ENCODE measurements at regions not wholly inside any gene's neighbourhood (a gene's known extent, or its start where the extent isn't known, plus 50 kb on each side); places are given as distances from the start of the nearest gene placed in this dataset.
"Not testable (repeated sequence)": the region's sequence is repeated elsewhere in the genome, so short reads cannot be mapped to it uniquely, and the experiment has no call there.

DNA sequence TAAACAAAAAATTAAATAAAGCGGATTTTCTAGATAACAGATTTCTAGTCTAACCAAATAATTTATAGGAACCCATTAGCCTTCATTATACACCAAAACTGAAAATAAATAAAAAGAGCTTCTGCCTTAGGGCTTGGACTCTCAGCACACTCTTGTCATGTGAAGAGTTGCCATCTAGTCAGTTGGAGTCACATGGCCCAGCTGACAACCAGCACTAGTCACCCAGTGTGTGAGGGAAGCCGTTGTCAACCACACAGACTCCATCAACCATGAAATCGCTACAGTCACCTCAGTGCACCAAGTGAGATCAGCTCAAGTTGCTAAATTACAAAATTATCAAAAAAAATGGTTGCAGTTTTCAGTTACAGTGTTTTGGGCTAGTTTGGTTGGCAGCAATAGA lies 470.0 kb downstream of the GASK1B start:
- intact Hi-C loops (cut with DNase I) = no loop called here
- DNase-seq = no peak

DNA sequence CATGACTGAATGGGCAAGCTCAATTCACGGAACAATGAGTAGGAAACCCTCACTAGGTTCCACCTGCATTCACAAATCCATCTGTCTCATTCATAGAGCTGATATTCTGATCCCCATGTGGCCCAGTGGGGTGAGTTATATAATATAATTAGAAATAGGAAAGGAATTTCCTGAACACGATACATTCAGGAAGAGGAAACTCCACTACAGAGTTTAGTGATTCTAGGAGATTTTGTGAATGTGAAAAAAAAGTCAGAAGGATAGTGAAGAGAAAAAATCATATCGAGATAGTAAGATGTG lies 471.2 kb downstream of the GASK1B start:
- no peak for DNase-seq
- intact Hi-C loops (cut with DNase I) = no loop called here

DNA sequence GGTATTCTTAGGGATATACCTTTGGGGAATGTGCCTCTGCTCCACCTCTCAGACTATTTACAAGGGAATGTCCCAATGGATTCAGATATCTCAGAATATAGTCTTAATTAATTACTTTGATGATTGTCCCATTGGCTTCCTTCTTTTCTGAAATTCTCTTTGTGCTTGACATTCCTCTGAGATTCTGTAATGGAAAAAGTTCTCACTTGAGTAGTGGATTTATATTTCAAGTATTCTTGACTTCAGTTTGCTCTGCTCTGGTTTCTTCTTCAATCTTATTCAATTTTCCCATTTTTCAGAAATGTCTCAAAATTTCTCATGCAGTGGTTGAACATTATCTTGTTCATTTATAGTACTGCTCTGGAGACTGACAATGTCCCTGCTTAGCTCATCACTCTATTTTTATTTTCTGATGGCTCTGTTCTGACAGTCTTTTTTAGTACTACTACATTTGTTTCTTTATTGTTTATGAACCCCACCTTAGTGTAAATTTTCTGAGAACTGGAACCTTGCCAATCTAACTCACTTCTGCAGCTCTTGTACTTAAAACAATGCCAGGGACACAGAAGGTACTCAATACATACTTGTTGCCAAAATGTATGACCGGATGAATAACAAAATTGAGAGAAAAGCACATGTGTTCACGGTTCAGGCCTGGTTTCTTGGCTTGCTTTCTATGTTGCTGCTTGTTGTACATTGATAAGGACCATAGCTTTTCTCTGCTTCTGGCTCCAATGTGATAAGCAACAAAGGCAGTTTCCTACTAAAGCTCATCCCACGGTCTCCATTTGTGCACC lies 471.7 kb downstream of the GASK1B start:
- intact Hi-C loops (cut with DNase I) = no loop called here
- no peak for DNase-seq

DNA sequence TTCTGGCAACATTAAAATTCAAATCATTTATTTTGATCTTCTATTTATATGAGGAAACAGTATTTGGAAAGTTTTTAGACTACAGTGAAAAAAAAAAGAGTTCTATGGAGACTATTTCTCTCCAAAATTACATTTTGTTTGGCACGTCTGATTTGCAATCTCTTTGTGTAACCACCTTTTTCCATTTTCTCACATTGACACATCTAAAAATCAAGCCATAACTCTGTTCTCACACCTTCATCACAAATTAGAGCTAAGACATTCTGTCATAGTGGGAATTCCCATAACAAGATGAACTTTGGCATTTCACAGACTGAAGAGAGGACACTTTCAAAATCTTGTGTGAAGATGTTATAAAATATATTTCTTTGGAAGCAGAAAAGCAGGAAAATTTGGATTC lies 468.9 kb downstream of the GRIA2 start:
- no peak for DNase-seq
- intact Hi-C loops (cut with DNase I) = no loop called here

DNA sequence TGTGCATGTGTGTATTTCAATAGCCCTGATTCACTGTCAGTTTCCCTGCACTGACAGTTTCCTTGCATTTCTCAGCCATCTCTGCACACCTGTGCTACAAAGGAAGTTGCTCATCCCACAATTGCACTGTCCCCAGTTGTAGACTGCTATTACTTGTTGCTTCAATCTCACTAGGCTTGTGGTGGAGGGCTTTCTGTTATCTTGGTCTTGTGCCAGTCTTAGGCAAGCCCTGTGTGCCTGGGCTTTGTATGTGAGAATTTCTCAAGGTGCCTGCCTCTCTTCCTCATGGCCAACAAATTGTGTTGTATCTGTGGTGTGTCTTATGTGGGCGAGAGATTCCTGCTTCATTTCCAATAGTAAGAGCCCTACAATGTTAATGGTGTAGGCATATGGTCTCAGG lies 467.4 kb downstream of the GRIA2 start:
- intact Hi-C loops (cut with DNase I) = no loop called here
- no peak for DNase-seq

DNA sequence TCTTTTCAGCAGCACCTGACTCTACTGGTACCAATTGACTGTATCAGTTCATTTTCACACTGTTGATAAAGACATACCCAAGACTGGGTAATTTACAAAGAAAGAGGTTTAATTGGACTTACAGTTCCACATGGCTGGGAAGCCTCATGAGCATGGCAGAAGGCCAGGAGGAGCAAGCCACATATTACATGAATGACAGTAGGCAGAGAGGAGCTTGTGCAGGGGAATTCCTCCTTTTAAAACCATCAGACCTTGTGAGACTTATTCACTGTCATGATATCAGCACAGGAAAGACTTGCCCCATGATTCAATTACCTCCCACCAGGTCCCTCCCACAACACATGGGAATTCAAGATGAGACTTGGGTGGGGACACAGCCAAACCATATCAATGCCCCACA lies 458.8 kb downstream of the GRIA2 start:
- intact Hi-C loops (cut with DNase I); DNase-seq: not testable (repeated sequence)

DNA sequence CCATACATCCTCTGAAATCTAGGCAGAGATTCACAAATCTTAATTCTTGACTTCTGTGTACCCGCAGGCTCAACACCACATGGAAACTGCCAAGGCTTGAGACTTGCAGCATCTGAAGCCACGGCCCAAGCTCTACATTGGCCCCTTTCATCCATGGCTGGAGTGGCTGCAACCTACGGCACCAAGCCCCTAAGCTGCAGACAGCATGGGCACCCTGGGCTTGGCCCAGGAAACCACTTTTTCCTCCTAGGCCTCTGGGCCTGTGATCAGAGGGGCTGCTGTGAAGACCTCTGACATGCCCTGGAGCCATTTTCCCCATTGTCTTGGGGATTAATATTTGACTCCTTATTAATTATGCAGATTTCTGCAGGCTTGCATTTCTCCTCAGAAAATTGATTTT lies 457.9 kb downstream of the GRIA2 start:
- intact Hi-C loops (cut with DNase I) = no loop called here
- peak in 1 of 10 donors; percentile 74 for DNase-seq

DNA sequence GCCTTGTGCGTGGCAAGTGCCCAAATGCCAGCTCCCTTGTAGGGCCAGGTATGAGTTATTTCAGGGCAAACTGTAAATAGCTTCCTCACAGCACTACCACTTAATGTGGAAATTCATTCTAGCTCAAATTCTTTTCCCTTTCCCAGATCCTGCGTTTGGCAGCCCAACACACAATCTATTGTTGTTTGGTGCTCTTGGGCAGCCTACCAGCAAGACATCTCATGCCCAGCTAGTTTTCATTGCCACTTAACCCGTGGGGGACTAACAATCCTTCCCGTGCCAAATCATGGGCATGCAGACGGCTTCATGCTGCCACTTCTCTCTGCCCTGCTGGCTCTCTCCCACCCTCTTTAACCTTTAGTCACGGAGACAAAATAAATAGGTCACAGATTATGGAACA lies 454.2 kb downstream of the GRIA2 start:
- peak in 7 of 10 donors; percentile 7 to 85 (median 28) for DNase-seq
- intact Hi-C loops (cut with DNase I) = no loop called here

DNA sequence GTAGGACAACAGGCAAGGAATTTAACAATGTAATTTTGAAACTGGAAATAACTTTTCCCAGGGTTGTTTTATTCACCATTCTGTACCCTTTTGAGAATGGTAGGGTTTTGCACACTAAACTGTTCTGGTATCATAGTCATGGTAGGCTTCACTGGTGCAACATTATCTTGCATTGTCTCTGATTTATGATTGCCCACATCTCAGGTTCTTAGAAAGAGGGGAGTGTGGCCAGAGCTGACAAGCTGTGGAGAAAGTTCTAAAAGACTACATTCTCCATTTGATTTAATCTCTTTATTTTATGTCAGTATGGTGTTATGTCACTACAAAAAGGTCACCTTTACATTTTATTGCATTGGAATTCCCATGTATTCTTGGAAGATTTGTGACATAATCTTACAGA lies 447.3 kb downstream of the GRIA2 start:
- DNase-seq = no peak
- intact Hi-C loops (cut with DNase I) = no loop called here

DNA sequence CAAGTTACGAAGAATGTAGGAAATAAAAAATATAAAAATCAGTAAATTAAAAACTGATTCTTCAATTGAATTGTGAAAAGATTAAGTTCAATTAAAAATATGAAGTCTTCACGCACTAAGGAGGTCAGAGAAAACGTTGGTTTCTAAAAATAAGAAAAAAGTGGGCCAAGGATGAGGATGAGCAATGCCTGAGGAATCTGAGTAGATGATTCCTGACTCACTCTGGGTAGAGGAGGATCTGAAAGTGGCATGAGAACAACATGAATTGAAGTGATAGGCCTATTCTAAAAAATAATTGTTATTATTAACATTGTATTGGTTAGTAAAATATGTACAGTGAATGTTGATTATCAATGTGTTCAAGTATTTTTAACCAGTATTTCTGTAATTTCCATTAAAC lies 444.2 kb downstream of the GRIA2 start:
- no peak for DNase-seq
- intact Hi-C loops (cut with DNase I) = no loop called here

DNA sequence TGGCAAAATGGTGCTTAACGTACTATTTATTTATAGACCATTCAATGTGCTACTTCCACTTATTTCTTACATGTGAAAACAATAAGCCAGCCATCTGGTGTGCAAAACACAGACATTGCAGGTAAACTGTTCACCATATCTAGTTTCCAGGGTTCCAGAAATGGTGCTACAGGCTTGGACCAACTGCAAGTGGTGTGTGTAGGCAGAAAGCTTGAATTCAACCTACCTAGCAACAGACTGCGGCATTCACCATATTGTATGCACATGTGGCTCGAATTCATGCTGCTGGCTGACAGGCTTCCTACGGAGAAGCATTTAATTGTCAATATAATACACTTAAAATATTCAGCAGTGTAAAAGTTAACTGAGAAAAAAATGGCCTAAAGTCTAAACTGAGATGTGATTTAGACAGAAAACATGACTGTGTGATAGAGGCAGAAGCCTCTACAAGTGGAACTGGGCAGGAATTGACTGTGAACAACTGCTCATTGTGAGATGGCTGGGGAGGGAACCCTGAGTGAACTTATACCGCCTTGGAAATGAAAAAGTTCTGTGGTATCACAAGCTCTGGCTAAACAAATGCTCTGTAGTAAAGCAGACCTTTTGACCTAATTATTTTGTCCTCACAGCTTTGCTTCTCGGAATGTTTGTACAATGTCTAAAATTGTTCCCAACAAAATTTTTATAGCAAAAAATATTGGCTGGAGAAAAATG lies 434.7 kb downstream of the GRIA2 start:
- intact Hi-C loops (cut with DNase I) = no loop called here
- DNase-seq = peak in 5 of 10 donors; percentile 11 to 80 (median 21)

DNA sequence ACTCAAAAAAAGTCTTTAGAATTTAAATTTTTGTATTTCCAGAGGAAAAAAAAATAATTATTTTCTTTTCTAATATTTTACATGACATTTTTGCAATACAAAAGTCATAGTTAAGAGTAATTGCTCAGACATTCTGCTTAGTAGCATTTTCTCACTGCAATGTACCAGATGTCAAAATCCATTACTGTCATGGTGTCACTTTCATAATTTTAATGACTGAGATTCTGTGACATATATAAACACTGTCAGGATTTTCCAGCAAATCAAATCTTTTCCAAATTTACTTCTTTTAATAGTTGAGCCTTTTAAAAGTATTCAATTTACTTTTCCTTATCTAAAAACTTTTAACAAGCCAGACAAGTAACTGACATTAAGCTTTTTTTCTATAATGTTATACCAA lies 422.7 kb downstream of the GRIA2 start:
- DNase-seq = no peak
- intact Hi-C loops (cut with DNase I) = no loop called here

DNA sequence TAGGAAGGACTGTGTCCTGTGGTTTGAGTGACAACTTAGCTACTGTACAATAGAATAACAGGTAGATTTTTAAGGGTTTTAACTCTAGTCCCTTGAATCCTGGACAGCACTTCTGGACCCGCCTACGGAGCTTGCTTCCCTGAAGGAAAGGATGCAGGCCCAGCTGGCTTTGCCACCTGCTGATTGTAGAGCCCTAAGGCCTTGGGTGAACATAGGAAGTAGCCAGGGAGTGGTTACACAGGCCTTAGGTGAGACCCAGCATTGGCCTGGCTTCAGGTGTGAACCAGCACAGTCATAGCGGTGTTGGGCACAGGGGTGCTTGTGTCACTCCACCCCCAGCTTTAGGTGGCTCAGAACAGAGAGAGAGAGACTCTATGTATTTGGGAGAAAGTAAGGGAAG lies 413.5 kb downstream of the GRIA2 start:
- DNase-seq = peak in 1 of 10 donors; percentile 53
- intact Hi-C loops (cut with DNase I) = no loop called here

DNA sequence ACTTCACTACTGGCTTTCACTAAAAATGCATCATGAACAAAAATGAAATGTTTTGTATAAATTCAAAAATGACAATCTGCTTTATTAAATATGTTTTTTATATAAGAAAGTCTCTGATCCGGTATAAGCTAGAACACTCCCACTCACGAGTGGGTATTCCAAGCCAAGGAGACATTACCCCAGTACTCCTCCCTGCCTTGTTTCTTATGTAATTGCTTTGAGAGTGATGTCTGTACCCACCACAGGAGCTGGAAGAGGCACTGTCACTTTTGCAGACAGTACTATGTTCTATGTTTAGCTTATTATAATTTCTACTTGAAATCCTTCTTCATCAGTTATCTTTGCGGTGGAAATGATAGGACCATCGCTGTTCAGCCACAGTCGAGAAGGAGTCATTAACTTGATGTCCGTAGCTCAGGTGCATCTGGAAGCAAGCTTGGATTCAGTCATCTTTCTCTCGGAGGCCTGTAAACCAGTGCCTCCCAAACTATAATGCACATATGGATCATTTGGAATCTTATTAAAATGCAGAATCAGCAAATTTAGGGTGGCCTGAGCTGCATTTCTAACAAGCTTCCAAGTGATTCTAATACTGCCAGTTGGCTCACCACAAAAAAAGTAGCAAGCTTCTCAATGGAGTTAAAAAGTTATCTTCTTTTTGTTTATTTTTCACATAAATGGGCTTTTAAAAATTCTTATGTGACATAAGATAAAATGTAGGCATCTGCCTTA lies 396.4 kb downstream of the GRIA2 start:
- DNase-seq = peak in 1 of 10 donors; percentile 0
- intact Hi-C loops (cut with DNase I) = no loop called here

DNA sequence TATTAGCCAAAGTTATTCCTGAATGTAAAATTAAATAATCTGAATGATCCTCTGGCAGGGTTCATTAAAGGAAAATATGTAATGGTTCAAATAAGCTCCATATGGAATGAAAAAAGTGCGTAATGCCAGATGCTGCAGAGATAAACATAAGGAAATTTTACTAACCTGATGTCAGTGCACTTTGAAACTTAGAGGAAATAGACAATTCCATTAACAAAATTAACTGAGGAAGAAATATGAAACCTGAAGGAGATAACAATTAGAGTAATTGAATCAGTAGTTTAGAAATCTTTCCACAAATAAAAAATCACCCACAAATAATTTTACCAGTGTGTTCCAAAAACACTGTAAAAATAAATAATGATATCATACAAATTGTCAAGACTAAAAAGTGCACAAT lies 387.5 kb downstream of the GRIA2 start:
- intact Hi-C loops (cut with DNase I) = no loop called here
- no peak for DNase-seq

DNA sequence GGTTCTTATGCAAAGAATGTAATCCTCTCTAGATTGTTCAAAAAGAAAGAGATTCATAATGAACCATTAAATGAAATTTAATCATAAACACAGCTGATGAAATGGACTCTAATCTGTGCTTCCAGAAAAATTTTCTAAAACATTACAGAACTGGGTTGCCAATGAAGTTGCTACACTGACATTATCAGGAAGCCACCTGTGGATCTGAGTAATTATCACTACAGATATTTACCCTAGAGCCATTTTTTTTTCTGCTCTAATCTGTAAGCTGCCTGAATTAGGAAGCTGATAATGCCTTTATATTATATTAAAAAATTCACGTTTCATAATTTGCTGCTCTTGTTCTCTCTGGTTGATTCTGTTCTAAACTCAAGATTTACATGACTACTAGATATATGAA lies 380.1 kb downstream of the GRIA2 start:
- intact Hi-C loops (cut with DNase I) = no loop called here
- no peak for DNase-seq

DNA sequence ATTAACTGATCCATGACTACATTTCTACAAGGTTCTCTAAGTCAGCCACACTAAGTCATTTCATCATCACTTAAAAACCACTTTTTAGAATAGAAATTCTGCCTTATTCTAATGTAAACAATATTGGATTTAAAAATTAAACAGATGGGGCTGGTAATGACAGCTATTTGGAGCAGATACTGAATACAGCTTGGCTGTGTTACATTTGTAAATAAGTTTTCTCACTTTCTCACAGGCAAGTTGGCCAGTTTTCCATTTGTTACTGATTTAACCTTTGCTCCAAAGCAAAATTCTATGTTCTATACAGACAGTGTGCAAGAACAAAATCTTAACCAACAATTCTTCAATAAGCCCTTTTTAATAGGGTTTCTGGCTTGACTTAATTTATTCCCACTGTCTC lies 370.7 kb downstream of the GRIA2 start:
- intact Hi-C loops (cut with DNase I) = no loop called here
- no peak for DNase-seq

DNA sequence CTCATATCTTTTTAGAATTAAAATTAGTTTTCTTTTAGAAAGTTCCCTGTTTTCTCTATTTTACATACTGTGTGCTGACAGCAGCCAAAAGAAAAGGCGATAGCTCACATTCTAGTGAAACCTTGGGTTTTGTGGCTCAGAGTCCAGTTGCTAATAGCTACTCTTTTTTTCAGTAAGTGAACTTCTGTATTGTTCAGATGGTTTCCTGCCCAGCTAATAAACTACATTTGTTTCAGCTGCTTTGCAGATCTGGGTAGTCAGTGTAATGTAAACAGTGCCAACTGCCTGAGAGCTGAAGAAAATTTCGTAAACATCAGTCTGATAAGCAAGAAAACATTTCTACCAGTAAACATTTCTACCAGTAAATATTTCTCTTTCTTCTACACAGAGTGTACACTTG lies 370.2 kb downstream of the GRIA2 start:
- intact Hi-C loops (cut with DNase I) = no loop called here
- DNase-seq = no peak

DNA sequence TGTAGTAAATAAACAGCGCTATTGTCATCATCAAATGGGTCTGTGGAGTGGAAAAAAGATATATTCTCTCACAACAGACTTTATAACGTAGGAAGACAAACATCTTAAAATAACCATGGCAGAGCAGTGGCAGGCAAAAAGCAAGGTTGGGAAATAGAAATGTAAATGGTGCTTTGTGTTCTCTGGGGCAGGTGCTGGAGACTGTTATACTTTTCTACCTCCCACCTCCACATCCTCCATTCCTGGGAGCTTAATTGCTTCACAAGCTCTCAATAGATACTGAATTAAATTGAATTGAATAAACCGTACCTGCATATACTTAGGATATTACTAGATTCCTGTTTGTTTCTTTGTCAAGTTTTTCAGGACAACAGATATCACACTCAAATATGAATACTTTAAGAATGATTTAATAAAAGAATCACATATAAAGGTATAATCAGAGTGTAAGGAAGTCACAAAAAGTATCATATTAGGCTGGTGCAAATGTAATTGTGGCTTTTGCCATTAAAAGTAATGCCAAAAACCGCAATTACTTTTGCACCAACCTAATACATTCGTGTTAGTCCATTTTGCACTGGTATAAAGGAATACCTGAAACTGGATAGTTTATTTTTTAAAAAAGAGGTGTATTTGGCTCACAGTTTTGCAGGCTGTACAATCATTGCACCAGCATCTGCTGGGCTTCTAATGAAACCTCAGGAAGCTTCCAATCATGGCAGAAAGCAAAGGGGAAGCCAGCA lies 367.3 kb downstream of the GRIA2 start:
- intact Hi-C loops (cut with DNase I) = no loop called here
- DNase-seq = no peak

DNA sequence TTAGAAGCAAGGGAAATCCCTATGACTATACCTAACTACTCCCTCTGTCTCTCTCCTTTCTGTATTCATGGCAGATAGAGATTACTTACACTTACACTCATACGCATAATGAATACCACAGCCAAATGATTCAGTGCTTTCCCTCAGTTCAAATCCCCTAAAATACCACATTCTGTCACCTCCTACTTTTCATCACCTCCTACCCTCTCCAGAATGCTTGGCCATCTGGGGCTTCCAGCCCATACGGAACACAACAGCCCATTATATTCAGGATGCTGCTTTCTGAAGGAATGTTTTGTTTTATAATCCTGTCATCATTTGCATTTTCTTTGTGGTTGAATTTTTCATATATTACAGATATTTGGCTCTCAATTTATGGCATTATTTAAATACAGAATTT lies 361.6 kb downstream of the GRIA2 start:
- DNase-seq = peak in 4 of 10 donors; percentile 17 to 77 (median 50)
- intact Hi-C loops (cut with DNase I) = no loop called here

DNA sequence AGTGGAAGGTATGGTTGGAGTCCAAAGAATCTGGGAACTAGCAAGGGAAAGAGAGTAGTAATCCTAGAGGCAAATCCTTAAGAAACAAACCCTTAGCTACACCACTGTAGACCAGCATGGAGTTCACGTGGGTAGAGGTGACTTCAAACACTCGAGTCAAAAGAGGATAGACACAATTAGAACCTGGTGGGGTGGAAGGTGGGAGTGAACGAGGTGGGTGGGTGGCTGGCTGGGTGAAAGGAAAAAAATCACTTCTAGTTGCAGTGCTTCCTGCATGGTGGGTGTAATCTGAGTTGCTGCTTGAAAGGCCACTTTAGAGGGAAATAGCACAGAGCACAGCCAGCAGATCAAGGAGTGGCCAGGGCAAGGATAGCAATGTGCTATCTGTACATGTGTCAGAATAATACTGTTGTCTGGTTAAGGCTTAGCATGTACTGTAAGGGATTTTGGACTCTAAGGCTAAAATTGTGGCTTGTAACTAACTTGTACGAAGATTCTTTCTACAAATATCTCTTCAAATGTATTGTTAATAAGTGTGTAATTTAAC lies 356.2 kb downstream of the GRIA2 start:
- DNase-seq = no peak

More for the DNA sequence above, 356.2 kb downstream of the GRIA2 start:
- intact Hi-C loops (cut with DNase I) = no loop called here

All from posterior cingulate gyrus (tissue), 11 donors.